ENCODE measurements at regions not wholly inside any gene's neighbourhood (a gene's known extent, or its start where the extent isn't known, plus 50 kb on each side); places are given as distances from the start of the nearest gene placed in this dataset.

DNA sequence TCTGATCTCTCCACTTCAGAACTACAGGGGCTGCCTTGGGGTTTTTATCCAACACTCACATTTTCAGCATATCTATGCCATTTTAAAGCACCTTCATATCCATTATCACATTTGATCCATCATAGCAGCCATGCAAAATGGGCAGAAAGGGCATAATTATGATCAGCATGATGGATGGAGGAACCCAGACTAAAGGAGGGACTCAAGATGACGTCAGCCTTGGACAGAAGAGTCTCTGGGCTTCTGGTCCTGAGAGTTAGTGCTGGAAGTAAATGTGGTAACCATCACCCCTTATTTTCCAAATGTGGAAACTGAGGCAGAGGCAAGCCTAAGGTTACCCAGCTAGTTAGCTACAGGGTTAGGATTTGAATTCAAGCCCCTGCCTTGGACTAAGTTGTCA is 273.1 kb downstream of the DRD1 start:
- DNase-seq (ENCODE audit: low spot score) = no peak

DNA sequence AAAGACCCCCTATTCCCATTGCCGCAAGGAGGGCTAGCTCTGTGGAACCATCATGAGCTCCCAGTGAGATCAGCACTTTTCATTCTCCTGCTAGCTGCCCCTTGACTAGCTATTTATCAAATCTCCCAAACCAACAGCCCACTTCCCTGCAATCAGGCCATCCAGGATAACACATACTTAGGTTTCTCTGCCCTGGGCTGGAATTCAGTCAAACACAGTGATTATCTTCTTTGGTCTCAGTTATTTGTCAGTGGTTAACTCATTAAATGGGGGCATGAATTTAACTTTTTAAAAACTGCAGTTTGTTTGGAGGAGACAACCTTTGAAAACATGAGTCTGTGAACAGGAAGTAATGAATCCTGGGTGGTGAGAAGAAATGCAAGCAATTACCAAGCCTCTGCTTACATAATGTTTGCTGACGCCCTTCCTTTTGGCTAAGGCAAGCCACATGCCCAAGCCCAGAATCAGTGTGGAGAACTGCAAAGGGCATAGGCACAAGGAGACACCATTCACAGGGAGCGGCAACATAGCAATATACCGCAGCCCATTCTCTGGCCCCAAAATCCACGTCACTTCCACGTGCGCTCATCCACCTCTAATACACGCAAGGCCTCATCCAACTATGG is 275.0 kb downstream of the DRD1 start:
- no peak for DNase-seq (ENCODE audit: low spot score)

DNA sequence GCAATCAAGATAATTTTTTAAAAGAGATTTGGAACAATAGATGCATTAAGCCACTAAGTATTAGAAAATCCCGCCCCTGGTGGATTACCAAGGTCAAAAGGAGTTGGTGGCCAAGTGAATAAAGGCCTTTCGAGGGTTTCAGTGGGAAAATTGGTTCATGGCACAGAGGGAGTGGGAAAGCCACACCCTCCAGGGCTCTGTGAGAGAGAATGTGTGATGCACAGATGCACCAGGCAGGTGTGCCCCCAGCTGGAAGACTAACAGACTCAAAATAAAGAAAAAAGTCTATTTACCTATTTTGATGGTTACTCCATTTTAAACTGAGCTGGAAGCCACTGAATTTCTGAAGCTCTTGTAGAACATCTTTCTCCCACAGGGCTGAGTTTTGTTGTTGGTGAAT is 278.0 kb downstream of the DRD1 start:
- no peak for DNase-seq (ENCODE audit: low spot score)

DNA sequence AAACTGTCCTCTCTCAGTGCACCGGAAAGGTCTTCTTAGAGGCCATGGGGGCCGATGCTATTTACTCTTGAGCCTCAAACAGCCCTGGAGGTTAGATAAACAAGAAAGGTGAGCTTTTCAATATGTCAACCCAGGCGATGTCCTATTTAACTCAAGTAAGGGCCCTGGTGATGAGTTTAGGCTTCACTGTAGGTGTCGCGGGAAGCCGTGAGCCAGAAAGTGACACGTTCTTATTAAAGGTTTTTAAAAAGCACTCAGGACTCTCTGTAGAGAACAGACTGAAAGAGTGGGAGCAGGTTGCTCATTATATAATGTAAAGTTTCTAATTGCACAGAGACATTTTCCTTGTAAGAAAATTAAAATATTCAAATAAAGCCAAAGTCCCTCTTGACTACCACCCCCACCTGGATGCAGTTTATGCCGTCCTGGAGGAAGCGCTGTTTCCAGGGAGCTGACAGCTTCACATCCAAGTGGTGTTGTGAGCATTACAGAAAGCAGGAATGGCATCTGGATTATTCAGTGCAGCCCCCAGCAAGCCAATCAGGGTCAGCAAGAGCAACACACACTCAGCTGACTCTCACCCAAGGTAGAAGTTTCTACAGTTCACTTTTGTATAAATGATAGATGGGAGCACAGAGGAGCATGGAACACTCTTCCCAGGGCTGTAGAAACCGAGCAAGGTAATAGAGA is 280.3 kb downstream of the DRD1 start:
- DNase-seq (ENCODE audit: low spot score) = no peak

DNA sequence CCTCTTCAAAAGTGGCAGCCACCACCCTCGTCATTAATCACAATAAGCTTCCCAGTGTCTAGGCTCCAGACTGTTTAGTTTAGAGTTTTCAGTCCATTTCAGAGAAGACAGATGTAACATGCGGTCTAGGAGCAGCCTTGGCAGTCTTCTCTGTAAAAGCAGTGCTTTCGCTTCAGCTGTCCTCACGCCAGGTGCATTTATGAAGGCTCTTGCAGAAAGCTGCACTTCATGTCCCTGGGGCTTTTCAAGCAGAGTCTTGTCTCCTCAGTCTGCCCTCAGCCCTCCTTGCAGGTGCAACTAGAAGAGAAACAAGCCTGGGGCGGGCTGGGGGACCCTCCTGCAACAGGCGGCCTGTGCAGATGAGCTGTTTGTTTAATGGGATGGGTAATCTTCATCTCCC is 281.9 kb downstream of the DRD1 start:
- no peak for DNase-seq (ENCODE audit: low spot score)

DNA sequence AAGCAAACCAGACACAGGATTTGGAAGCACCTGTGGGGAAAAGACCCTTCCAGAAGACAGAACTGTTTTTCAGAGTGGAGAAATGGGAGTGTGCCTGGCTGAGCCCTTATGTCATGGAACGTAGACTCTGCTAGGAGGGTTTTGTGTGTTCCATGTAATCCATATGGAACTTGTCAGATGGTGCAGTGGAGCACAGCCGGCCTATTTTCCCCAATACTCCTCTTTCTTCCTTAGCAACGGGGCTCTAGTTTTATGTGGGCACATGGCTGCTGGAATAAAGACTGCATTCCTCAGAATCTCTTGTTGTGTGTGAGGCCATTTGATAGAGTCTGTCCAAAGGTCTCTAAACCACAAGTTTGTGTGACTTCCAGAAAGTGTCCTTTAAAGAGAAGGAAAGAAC is 284.0 kb downstream of the DRD1 start:
- DNase-seq (ENCODE audit: low spot score) = no peak

DNA sequence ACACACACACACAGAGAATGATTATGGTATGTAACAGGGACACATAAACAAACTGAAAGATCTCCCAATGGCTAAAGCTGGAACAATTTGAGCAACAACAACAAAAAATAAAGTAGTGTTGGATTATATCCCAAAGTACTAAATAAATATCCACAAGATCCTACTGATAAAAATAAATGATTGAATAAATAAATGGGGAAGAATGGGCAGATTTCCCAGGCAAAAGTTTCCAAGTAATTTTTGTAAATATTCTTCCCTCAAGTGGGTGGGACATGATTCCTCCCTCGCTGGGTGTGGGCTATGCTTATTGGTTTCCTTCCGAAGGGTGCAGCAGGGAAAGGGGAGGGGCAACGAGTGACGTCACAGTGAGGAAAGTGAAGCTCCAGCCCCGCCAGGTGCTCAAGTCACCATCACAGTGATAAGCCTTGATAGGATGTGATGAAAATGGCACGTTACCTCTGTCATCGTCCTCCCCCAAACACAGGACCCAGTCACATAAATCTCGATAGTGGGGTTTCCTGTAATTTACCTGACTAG is 295.3 kb downstream of the DRD1 start:
- DNase-seq (ENCODE audit: low spot score) = no peak

DNA sequence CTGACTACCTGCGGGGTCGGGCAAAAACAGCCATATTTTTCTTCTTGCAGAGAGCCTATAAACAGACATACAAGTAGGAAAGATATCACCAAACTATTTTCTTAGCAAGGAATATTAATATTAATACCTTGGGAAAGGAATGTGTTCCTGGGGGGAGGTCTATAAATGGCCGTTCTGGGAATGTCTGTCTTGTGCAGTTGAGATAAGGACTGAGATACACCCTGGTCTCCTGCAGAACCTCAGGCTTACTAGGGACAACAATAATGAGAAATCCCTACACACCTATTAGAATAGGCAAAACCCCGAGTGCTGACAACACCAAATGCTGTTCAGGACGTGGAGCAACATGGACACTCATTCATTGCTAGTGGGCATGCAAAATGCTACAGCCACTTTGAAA is 297.2 kb downstream of the DRD1 start:
- no peak for DNase-seq (ENCODE audit: low spot score)

DNA sequence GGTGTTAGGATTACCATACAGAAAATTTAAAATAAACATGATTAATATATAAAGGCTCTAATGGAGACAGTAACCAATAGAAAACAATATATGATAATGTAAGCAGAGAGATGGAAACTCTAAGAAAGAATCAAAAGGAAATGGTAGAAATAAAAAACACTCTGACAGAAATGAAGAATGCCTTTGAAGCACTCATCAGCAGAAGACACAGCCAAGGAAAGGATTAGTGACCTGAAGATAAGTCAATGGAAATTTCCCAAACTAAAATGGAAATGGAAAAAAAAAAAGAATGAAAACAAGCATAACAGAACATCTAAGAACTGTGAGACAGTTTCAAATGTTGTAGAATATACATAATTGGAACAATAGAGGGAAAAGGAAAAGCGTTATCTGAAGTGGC is 302.6 kb downstream of the DRD1 start:
- no peak for DNase-seq (ENCODE audit: low spot score)

DNA sequence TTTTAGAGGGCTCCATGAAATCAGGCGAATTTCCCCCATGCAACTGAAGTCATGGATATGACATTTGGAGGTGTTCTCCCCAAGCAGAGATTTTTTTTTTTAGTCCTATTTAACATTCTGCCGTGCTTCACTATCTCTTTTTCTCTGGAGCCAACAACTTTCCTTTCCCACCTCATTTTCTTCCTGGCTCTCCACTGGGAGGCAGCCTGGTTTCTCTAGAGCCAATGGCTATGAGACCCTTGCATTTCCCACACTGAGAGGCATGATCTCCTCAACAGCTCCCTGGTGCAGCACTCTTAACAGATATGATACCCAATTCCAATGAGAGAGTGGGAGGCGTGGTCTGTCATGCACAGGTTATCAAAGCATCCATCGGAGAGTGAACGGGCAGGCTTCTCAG is 310.8 kb downstream of the DRD1 start:
- no peak for DNase-seq (ENCODE audit: low spot score)

DNA sequence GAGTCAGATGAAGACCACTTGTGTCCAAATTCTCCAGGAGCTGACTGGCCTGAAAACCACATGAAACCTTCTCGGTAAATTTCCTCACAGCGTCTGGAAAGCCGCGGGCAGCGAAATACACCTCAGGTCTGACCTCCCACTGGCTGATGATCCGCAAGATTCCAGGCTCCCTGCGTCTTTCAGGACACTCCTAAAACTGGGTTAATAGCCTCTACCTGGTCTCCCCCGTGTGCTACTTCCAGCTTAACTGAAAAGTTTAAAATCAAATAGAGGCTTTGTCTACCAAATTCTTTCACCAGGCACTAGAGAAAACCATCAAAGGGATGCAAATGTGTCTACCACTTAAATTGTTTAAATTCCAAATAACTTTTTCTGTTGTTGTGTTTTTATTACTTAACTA is 312.6 kb downstream of the DRD1 start:
- DNase-seq (ENCODE audit: low spot score) = no peak

DNA sequence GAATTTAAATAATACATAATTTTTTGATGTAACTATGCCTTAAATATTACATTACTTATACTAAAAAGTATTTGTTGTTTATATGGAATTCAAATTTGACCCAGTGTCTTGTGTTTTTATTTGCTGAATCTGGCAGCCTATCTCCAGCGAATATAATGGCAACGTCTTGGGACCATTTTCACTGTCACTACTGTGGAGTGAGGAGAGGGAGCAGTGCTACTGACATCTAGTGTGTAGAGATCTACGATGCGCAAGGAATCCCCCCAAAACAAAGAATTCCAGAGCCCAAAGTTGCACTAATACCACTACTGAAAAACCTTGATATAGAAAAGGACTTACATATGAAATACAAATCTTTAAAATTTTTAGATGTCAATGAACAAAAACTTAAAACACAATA is 314.4 kb downstream of the DRD1 start:
- DNase-seq (ENCODE audit: low spot score) = no peak

DNA sequence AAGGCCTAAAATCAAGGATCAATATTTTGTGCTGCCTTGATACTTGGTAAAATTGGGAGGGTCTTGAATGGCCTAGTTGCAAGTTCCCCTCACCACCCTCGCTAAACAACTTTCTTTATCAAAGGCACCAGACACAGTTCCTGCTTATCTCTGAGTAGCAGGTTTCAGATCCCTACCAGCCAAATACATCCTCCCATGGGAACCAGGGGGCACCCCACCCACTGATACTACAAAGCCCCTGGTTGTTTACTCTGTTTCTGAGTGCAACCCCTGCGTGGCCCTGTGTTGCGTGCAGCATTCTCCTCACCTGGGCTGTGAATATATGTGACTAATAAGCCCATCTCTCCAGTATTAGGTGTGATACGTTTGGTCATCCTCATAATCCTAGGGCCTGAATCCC is 314.9 kb downstream of the DRD1 start:
- no peak for DNase-seq (ENCODE audit: low spot score)

DNA sequence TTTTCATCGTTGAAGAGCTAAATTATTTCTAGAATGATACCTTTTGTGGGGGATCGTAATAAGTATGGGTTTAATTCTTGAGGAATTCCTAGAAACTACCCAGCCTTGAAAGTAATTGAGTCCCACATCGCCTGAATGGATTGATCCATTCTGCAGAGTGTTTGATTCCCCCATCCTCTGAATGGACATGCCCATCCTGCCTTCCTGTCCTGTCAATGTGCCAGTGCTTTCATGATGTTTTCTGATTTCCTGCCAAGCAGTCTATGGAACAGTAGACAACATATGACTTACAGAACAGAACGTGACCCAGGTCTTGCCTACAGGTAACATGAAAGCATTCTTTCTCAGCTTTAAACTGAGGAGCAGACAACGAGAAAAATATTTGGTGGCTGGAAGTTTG is 319.2 kb downstream of the DRD1 start:
- no peak for DNase-seq (ENCODE audit: low spot score)

DNA sequence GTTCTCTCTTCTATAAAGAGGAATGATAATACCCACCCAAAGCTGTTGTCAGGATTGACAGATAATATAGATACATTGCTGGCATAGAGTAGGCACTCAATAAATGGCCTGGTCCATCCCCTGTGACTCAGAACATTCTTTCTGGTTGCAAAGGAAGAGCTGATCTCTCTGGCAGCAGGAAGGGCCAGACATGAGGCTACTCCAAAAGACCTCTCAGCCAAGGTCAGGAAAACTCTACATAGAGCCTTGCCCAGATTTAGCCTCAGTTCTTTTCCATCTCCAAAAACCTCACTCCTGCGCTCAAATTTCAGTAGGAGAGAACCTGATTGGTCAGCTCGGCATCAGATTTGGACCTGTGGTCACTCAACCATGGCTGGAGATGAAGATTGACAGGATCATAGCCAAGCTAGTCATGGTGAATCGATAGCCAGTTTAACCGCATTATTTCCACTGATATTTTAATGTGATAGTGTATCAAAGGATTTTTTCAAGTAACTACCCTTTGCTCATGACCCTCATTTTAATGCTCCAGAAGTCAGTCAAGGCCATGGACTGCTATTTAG is 319.6 kb downstream of the DRD1 start:
- no peak for DNase-seq (ENCODE audit: low spot score)

DNA sequence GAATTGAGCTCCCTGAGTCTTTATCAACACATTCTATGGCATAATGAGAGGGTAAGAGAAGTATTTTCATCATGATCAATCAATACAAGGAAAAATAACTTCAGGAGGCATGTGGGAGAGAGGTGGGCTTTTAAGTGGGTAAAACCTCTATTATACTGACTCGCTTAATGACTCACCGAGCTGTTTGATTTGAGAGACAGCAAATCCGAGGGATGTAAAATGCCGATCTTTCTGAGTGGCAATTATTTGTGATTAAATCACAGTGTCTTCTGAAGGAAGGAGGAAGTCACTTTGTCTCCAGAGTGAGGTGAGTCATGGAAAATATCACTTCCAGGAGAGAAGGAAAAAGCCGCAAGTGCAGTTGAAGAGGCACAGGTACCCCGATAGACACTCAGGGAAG is 320.4 kb downstream of the DRD1 start:
- DNase-seq (ENCODE audit: low spot score) = no peak

DNA sequence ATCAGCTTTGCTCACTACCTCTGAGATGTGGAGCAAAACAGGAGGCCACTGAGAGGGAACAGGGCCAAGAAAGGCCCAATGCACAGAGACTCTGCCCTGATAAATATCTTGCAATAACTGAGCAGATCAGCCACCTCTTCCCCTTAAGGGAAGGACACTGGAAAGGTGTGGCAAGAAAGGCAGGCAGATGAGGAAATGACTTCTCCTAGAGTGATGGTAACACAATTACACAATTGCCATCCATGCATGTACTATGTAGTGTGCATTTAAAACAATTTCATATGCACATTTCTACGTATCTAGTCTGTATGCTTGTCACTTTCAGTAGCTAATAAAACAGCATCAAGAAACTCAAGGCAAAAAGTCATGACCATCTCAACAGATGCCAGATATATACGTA is 322.5 kb downstream of the DRD1 start:
- DNase-seq (ENCODE audit: low spot score) = no peak

DNA sequence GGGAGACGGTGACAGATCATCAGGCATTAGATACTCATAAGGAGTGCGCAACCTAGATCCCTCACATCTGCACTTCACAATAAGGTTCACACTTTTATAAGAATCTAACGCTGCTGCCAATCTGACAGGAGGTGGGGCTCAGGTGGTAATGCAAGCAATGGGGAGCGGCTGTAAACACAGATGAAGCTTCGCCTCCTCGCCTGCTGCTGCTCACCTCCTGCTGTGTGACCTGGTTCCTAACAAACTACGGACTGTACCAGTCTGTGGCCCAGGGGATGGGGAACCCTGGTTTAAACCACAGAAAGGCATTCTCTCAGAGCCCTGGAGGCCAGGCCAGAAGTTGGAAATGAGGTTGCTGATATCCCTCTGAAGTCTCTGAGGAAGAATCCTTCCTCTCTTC is 323.6 kb downstream of the DRD1 start:
- DNase-seq (ENCODE audit: low spot score) = no peak

DNA sequence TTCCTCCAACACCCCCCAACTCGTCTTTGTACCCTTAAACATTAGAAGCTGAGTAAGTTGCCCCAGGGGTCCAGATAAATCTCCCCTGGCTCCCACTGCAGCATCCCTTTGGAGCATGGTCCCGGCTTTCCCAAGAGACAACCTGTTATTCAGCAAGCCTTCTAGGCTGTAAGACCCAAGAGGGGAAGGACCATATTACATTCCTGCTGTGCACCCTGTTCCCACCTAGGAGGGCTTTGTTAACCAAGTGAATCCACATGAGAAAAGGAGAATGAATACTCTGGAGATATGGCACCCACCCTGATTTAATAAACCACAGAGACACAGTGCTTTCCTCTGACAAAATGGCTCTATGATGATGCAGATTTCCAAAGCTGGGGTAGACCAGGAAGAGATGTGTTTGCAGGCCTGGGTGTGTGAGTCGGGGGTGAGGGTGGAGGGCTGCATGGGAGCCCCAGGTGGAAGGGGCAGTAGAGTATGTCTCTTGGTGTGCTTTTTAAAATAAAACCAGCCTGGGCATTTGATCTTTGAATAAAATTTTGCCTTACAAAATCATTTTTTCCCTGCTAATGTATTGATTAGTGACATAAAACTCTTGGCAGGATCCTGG is 325.2 kb downstream of the DRD1 start:
- DNase-seq (ENCODE audit: low spot score) = no peak

DNA sequence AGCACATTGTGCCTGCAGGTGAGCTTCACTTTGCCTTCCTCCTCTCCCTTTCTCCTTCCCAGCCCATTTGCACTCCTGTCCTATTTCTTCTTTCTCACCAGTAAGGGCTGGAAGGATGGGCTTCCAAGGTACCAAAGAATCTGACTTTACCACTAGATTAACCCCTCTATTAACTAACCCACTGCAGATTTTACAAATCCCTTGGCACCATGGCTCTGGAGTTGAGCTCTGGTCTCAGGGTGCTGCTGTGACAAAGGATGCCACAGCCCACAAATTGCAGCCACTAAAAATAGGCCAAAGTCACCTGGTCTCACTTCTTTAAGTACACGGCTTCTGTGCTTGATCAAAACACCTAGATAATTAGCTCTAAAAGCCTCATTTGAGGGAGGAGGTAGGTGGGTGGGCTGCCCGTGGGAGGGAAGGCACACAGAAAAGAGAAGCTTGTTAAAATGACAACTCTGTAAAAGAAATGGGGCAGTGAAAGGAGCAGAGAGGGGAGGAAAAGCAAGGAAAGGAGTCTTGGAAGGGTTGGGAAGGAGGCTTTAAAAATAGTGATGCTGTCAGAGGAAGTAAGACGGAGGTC is 327.4 kb downstream of the DRD1 start:
- no peak for DNase-seq (ENCODE audit: low spot score)

DNA sequence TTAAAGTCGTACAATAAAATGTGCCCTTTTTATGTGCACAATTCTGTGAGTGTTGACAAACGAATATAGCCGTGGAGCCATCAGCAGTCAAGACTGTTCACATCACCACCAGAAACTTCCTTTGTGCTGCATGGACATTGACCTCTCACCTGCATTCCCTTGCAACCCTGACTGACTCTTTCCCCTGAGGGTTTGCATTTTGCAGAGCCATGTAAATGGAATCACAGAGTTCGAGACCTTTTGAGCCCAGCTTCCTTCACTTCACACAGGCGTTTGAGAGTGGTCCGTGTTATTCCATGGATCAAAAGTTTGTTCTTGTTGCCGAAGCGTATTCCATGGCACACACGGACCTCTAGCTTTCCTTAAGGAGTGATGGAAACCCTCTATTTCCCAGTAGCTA is 328.2 kb downstream of the DRD1 start:
- DNase-seq (ENCODE audit: low spot score) = no peak

DNA sequence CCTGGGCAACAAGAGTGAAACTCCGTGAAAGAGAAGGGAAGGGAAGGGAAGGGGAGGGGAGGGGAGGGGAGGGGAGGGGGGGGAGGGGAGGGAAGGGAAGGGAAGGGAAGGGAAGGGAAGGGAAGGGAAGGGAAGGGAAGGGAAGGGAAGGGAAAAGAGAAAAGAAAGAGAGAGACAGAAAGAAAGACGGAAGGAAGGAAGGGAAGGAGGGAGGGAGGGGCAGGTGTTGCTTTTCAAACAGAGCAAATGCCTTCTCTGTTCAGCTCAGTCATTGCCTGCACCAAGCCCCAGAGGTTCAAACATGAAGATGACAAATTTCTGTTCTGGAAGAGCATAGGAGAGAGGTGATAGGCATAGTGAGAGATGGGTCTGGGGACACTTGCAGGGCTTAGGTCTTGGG is 330.0 kb downstream of the DRD1 start:
- no peak for DNase-seq (ENCODE audit: low spot score)
